Thymus (tissue), 11 donors: ENCODE measurements at regions not wholly inside any gene's neighbourhood (a gene's known extent, or its start where the extent isn't known, plus 50 kb on each side); places are given as distances from the start of the nearest gene placed in this dataset.

Experiments used
- DNase-seq, 9 donors: peaks; one replicate each; pipeline ENCODE4 v3.0.0-alpha.2; 2013; ENCODE audit warnings: low spot score in 9 of 9, low read depth in 6 of 9, missing footprints in 1 of 9
- H3K27ac ChIP-seq, 2 donors: one replicate each; pipeline ENCODE4 v1.5.1; 2013; ENCODE audit warnings: control low read depth in 1 of 2, low read depth in 1 of 2, low read length in 1 of 2, mild to moderate bottlenecking in 1 of 2, moderate library complexity in 1 of 2
- H3K27me3 ChIP-seq, 2 donors: one replicate each; pipeline ENCODE4 v1.5.1; 2013; ENCODE audit warnings: low read length in 1 of 2; ENCODE audit not compliant: control insufficient read depth in 2 of 2, insufficient read depth in 1 of 2
- H3K36me3 ChIP-seq, 2 donors: one replicate each; pipeline ENCODE4 v1.5.1; 2013; ENCODE audit warnings: low read length in 1 of 2, mild to moderate bottlenecking in 1 of 2, moderate library complexity in 1 of 2; ENCODE audit not compliant: control insufficient read depth in 2 of 2, insufficient read depth in 2 of 2
- H3K4me1 ChIP-seq, 2 donors: one replicate each; pipeline ENCODE4 v1.5.1; 2013; ENCODE audit warnings: low read length in 2 of 2; ENCODE audit not compliant: control insufficient read depth in 2 of 2, insufficient read depth in 2 of 2
- H3K4me3 ChIP-seq, 2 donors: one replicate each; pipeline ENCODE4 v1.5.1; 2013; ENCODE audit warnings: low read length in 2 of 2, control low read depth in 1 of 2, mild to moderate bottlenecking in 1 of 2
- H3K9me3 ChIP-seq, 2 donors: one replicate each; pipeline ENCODE4 v1.5.1; 2013; ENCODE audit warnings: low read length in 1 of 2, mild to moderate bottlenecking in 1 of 2; ENCODE audit not compliant: control insufficient read depth in 2 of 2, insufficient read depth in 1 of 2
- WGBS: extraction: QIAGEN DNeasy Blood & Tissue Kit; methylation state at CpG from one replicate; pipeline ENCODE4 v1.1.7; 2013; 5-methylcytosine and 5-hydroxymethylcytosine counted together
- donor health status: healthy.

DNA sequence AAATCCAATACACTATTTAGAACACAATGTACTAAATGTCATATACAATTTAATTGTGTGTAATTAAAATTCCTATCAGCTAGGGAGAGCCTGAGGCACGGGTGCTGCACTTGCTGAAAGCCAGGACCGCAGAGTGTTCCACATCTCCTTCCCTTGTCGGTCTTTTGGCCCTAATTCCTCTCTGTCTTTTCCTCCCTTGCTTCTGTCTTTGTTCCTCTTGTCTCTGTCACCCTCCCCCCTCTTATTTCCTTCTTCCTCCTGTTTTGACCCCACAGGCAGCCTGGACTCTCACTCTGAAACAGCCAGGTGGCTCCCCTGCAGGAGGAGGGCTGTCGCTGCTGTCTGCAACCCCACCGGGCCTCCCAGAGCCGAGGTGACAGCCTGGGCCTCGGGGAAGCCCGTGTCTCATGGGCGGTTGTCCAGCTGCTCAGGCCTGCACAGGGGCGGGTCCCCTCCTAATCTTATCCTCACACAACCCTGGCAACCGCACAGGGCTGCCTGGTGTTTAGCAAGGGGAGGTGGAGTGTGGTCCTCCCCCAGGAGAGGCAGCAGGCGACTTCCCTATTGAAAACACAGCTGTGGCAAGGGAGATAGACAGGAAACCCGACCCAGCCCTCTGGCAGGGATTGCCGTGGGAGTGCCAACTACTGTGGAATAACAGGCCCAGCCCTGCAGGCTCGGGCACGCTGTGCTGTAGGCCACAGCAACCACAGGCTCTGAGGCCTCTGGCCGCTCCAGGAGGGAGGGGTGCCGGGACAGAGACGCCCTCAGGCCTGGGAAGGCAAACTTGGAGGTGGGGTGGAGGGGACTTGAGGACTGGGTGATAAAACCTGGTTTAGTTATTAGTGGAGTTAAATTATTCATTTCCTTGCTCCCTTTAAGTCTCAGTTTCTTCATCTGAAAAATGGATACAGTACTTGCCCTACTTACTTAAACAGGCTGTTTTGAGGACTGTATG, 68.8 kb upstream of the WDR26 start:
- H3K36me3 ChIP-seq: no peaks in the 10 kb centered on the region
- WGBS: 8% methylated on average over 19 of the region's 19 CpGs
- peaks cover 19 to 50% of the 10 kb centered on the region in 2 donors for H3K4me1 ChIP-seq
- H3K4me3 ChIP-seq: no peak overlapping the region
- peak in 5 of 9 donors; percentile 21 to 64 (median 36) for DNase-seq
- H3K9me3 ChIP-seq: no peaks in the 10 kb centered on the region
- no peaks in the 10 kb centered on the region for H3K27me3 ChIP-seq
- peak overlapping the region; percentile 11 to 44 for H3K27ac ChIP-seq

DNA sequence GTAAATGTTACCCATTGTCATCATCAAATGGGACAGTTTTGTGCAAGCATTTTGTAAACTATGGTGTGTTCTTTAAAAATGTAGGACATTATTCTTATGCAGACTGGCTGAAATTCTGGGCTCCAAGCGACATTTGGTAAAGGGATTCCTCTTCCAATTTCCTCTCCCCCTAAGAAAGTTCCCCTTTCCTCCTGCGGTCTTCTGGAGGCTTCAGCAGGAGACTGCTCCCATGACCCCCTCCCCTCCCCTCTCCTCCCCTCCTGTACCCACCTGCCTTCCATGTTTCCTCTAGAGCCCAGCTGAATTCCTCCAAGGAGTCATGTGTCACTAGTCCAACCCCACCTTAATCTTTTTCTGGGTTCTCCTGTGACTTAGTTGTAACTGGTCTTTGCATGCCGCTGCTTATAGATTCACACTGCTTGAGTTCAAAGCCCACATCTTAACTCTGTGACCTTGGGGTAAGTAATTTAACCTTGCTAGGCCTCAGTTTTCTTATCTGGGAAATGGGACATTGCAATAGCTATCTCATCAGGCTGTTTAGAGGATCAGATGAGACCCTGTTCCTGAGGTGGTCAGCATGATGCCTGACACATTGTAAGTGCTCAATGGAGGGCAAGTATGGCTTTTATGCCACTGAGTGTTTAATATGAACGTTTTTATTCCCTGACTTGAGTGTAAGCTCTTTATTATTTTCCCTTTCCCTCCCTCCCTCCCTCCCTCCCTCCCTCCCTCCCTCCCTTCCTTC, 69.9 kb upstream of the WDR26 start:
- WGBS: 81% methylated on average over 4 of the region's 4 CpGs

DNA sequence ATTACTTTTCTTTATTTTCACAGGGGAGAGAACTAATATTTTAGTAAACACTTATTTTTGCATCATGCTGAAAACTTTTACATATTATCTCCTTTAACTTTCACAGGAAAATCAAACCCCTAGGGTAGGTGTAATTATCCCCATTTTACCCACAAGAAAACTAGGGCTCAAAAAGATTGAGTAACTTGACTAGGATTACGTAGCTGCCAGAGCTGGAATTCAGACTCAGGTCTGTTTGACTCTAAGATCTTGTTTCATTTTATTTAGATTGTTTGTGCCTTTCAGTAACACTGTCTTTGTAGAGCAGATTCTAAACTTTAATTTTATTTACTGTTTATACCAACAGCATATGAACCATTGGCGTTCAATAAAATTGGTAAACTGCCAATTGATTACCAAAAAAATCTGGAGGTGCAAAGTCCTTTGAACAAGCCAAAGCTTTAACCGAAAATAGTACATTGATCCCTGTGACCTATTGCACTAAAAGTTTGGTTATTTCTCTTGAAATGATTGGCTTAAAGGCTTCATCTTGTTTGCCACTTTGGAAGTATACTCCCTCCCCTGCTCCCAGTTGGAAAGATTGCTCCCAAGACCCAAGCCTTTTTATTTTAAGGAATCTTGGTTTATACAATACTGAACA, 71.0 kb upstream of the WDR26 start:
- 95% methylated on average over 3 of the region's 3 CpGs for WGBS
- H3K27ac ChIP-seq: no peak overlapping the region

More for the DNA sequence above, 69.9 kb upstream of the WDR26 start:
- H3K36me3 ChIP-seq: no peaks in the 10 kb centered on the region
- peak overlapping the region in 1 of 2 donors; percentile 11 for H3K27ac ChIP-seq
- H3K27me3 ChIP-seq: no peaks in the 10 kb centered on the region
- H3K9me3 ChIP-seq: no peaks in the 10 kb centered on the region
- DNase-seq: no peak
- no peak overlapping the region for H3K4me3 ChIP-seq
- H3K4me1 ChIP-seq: peaks cover 19 to 47% of the 10 kb centered on the region in 2 donors

DNA sequence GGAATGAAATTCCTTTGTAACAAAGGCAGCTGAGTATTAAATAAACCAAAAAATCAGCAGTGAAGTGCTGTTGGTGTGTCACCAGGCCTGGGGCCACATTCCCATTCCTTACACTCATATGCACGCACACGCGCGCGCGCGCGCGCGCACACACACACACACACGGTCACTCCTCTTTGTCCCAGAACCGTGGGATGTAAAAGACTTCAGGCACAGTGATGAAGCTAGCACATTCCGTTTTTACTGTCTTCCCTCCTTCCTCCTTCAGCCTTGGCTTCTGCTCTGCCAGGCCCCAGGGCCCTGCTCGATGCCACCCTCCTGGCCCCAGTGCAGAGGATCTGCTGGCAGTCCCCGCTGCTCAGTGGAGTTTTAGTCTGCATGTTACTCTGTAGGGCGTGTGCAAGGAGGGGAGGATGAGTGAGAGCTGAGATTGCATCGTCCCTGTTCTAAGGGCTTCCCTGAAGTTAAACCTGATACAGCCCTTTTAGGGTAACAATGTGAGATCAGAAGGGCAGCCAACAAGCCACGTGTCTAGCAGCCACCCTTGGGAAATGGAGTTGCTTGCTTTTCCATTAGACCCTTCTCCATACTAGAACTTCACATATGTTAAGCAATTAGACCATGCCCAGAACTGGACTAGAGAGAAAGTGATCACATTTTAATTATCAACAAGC, 71.7 kb upstream of the WDR26 start:
- DNase-seq: no peak
- Histone ChIP-seq H3K4me3 (no peak overlapping the region), H3K36me3 (no peaks in the 10 kb centered on the region), H3K4me1 (peaks cover 19 to 49% of the 10 kb centered on the region in 2 donors), H3K27me3 (no peaks in the 10 kb centered on the region), H3K9me3 (no peaks in the 10 kb centered on the region), H3K27ac (no peak overlapping the region)
- WGBS: 88% methylated on average over 18 of the region's 18 CpGs

More for the DNA sequence above, 71.0 kb upstream of the WDR26 start:
- H3K9me3 ChIP-seq: no peaks in the 10 kb centered on the region
- H3K4me3 ChIP-seq: no peak overlapping the region
- H3K36me3 ChIP-seq: no peaks in the 10 kb centered on the region
- no peaks in the 10 kb centered on the region for H3K27me3 ChIP-seq
- peaks cover 19 to 48% of the 10 kb centered on the region in 2 donors for H3K4me1 ChIP-seq
- DNase-seq: no peak

DNA sequence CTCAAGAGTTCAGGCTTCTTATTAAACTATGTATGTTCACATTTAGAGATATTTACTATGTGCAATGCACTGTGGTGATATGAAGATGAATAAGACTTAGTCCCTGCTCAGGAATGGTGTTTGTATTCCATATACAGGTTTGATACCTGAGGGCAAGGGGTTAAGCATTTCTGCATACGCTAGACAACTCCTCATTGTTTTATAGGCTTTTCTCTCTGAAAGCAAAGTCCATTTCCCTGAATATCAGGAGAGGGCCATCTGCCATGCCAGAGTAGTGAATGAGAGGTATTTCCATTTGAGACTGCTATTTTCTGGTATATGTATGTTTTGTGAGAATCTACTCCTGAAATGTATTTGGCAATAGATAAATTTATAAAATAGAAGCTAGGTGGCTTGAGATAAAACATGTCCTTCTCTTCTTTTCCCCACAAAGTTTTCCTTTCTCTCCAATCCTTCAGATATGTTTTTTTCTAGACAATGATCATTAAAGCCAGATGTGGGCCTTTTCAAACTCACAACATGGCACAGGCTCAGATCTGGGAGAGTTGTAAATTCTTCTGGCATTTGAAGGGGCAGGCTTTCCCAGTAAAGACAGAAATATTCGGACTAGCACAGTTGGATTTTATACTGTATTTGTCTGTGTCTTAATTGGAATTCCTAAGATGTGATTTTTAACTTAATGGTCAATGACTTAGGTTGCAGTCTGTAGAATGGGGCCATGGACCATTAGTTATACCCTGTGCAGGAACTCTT, 73.3 kb upstream of the WDR26 start:
- 97% methylated on average over 2 of the region's 2 CpGs for whole genome bisulfite sequencing
- Histone ChIP-seq H3K36me3 (no peaks in the 10 kb centered on the region), H3K27ac (no peak overlapping the region), H3K27me3 (no peaks in the 10 kb centered on the region), H3K9me3 (no peaks in the 10 kb centered on the region), H3K4me1 (peaks cover 8 to 35% of the 10 kb centered on the region in 2 donors), H3K4me3 (no peak overlapping the region)
- no peak for DNase-seq

DNA sequence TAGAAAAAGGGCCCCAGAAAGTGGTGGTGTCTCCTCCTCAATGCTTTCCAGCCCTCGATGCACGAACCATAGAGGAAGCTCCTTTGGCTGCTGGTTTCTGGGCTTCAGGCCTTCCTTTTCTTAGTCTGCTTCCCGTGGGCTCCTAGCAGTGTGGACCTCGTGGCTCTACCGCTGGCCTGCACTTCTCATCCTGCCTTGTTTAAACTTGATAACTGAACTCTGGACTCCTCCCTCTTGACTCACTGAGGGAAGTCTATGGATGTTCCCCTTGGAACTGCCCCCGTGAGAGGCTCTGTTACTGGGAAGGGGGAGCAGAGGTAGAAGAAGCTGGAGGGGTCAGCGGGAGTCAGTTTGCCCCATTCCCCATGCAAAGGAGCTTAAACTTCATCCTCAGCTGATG, 75.3 kb upstream of the WDR26 start:
- H3K27me3 ChIP-seq: no peaks in the 10 kb centered on the region
- 88% methylated on average over 7 of the region's 7 CpGs for WGBS
- no peak for DNase-seq
- H3K4me3 ChIP-seq: no peak overlapping the region
- H3K36me3 ChIP-seq: no peaks in the 10 kb centered on the region
- H3K27ac ChIP-seq: no peak overlapping the region
- no peaks in the 10 kb centered on the region for H3K9me3 ChIP-seq
- H3K4me1 ChIP-seq: peaks cover 0 to 19% of the 10 kb centered on the region in 2 donors

DNA sequence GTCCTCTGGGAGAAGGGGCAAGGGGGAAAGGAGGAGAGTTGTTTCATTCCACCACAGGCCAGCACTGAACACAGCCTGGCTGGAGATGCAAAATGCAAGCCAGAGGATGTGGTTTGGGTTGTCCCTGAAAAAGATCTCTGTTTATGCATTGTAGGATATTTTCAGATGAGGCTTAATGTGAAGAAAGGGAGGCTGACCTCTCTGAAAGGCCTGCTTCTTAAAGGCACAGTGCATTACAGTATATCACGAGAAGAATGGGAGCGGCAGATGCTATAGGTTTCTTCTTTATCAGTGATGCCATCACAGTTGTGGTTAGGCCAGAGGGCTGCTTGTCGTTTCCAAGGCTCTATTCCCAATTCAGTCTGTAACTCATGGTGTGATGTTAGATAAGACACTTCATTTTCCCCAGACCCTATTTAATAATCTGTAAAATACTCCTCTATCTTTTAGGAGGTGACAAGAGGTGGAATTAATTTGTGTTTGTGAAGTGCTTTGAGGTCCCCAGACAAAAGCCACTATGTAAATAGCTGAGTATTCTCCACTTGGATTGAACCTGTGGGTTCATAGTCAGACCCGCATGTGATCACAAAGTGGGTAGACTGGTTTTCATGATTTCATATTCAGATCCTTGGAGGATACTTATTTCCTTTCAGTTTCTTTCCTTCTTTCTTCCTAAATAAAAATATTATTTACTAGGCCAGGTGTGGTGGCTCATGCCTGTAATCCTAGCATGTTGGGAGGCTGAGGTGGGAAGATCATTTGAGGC, 76.5 kb upstream of the WDR26 start:
- no peaks in the 10 kb centered on the region for H3K36me3 ChIP-seq
- no peak overlapping the region for H3K4me3 ChIP-seq
- no peak for DNase-seq
- no peak overlapping the region for H3K27ac ChIP-seq
- H3K4me1 ChIP-seq: peaks cover 0 to 19% of the 10 kb centered on the region in 2 donors
- no peaks in the 10 kb centered on the region for H3K9me3 ChIP-seq
- WGBS: 37% methylated on average over 4 of the region's 4 CpGs
- H3K27me3 ChIP-seq: no peaks in the 10 kb centered on the region
